Osteocyte (in vitro differentiated cells): ENCODE measurements at regions not wholly inside any gene's neighbourhood (a gene's known extent, or its start where the extent isn't known, plus 50 kb on each side); places are given as distances from the start of the nearest gene placed in this dataset.

Source experiments
- DNase-seq: peaks from one replicate; pipeline ENCODE4 v3.0.0; 2021; ENCODE audit warnings: mixed read lengths; ENCODE audit not compliant: unreplicated experiment; ENCODE audit errors: extremely low spot score
- H3K27ac Mint-ChIP-seq: one replicate; pipeline ENCODE4 v1.8.0; 2021; ENCODE audit warnings: mild to moderate bottlenecking, mixed read lengths; ENCODE audit not compliant: unreplicated experiment
- H3K27me3 Mint-ChIP-seq: one replicate; pipeline ENCODE4 v1.8.0; 2021; ENCODE audit warnings: mixed read lengths; ENCODE audit not compliant: unreplicated experiment
- H3K36me3 Mint-ChIP-seq: one replicate; pipeline ENCODE4 v1.8.0; 2021; ENCODE audit warnings: mixed read lengths; ENCODE audit not compliant: unreplicated experiment
- H3K4me1 Mint-ChIP-seq: one replicate; pipeline ENCODE4 v1.8.0; 2021; ENCODE audit warnings: mixed read lengths; ENCODE audit not compliant: unreplicated experiment
- H3K4me3 Mint-ChIP-seq: one replicate; pipeline ENCODE4 v1.8.0; 2021; ENCODE audit warnings: mild to moderate bottlenecking, moderate library complexity, mixed read lengths; ENCODE audit not compliant: unreplicated experiment
- H3K9me3 Mint-ChIP-seq: one replicate; pipeline ENCODE4 v1.8.0; 2021; ENCODE audit warnings: mixed read lengths; ENCODE audit not compliant: unreplicated experiment
- TF ChIP-seq, protein P1 (sequence below): fragments of 200-600 bp; sonication (generic); IDR thresholded peaks from 2 replicates; pipeline ENCODE4 v1.5.0; 2021; ENCODE audit warnings: antibody characterized with exemption, mild to moderate bottlenecking, moderate library complexity

DNA sequence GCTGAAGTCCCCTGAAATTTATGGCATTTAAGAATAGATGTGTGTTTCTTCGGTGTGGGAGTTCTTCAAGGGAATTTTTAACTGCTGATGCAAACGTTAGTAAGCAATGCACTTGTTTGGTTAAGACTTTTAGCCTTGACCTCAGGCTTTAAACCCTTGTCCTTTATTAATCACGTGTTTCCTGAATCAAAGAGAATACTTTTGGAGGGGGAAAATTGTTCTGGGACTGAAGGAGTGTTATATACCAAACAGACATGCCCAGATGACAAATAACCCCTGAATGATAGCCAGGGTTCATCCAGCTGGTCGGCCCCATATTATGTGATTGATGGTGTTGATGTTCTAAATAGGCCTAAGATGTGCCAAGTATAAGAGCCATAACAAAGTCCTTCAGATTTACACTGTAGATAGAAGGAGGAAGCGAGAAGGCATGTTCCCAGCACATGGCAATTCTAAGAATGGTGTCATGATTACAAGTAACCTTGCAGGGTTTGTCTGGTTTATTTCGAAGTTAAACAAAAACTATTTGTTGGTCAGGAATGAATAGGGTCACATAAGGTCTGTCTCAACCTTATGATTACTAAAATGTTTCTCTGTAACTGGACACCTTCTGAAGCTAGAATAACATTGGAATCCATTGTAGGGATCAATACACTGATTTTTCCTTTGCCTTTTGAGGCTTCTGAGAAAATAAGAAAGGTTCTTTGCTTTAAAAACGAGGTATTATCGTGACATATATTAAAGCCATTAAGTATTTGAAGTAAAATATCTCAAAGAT lies 124.2 kb upstream of the SEM1 start:
- Mint-ChIP-seq H3K9me3 (no peaks in the 10 kb centered on the region), H3K4me1 (peaks cover 78% of the 10 kb centered on the region), H3K27ac (peak overlapping the region; percentile 84), H3K27me3 (no peaks in the 10 kb centered on the region), H3K4me3 (no peak overlapping the region), H3K36me3 (no peaks in the 10 kb centered on the region)
- TF ChIP-seq, protein P1, sequence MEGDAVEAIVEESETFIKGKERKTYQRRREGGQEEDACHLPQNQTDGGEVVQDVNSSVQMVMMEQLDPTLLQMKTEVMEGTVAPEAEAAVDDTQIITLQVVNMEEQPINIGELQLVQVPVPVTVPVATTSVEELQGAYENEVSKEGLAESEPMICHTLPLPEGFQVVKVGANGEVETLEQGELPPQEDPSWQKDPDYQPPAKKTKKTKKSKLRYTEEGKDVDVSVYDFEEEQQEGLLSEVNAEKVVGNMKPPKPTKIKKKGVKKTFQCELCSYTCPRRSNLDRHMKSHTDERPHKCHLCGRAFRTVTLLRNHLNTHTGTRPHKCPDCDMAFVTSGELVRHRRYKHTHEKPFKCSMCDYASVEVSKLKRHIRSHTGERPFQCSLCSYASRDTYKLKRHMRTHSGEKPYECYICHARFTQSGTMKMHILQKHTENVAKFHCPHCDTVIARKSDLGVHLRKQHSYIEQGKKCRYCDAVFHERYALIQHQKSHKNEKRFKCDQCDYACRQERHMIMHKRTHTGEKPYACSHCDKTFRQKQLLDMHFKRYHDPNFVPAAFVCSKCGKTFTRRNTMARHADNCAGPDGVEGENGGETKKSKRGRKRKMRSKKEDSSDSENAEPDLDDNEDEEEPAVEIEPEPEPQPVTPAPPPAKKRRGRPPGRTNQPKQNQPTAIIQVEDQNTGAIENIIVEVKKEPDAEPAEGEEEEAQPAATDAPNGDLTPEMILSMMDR: no peak
- DNase-seq: no peak

DNA sequence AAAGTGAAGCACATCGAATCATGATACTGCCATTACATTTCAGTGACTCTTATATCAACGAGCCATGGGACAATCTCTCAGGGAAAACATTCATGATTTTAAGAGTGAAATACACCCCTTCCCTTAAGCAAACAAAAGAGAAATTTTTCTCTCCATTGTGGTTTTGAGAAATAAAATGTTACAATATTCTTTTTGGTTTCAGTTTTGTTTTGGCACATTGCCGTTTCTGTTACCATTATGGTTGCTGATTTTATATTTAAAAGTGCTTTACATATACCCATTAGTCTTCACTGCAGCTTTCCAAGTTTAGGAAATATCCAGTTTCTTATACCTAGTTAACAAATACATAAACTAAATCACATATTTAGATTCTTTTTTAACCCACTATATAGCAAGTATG lies 126.8 kb upstream of the SEM1 start:
- peak overlapping the region; percentile 11 for H3K27ac Mint-ChIP-seq
- TF ChIP-seq, protein P1: no peak
- peaks cover 64% of the 10 kb centered on the region for H3K4me1 Mint-ChIP-seq
- H3K27me3 Mint-ChIP-seq: no peaks in the 10 kb centered on the region
- no peaks in the 10 kb centered on the region for H3K36me3 Mint-ChIP-seq
- no peaks in the 10 kb centered on the region for H3K9me3 Mint-ChIP-seq
- no peak for DNase-seq
- H3K4me3 Mint-ChIP-seq: peak overlapping the region; percentile 46

DNA sequence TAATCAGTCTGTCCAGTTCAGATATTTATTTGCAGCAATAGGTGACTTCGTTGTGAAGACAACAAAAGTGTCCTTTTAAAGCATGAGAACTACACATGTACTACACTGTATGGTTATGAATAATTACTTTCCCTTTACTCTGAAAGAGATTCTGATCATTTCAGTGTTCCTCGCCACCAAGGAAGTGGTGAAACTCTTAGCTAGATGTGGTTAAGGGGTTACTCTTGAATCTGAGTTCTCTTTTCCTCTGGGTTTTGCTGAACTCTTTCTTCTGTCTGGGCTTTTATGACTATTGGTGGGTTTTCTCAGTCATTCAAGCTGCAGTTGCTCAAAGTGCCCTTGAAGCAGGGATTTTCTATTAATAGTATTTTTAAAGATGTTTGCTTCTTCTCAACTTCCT lies 127.9 kb upstream of the SEM1 start:
- Mint-ChIP-seq H3K27ac (peak overlapping the region; percentile 36), H3K27me3 (no peaks in the 10 kb centered on the region), H3K36me3 (no peaks in the 10 kb centered on the region), H3K9me3 (no peaks in the 10 kb centered on the region), H3K4me1 (peaks cover 52% of the 10 kb centered on the region), H3K4me3 (no peak overlapping the region)
- TF ChIP-seq, protein P1: no peak
- no peak for DNase-seq

DNA sequence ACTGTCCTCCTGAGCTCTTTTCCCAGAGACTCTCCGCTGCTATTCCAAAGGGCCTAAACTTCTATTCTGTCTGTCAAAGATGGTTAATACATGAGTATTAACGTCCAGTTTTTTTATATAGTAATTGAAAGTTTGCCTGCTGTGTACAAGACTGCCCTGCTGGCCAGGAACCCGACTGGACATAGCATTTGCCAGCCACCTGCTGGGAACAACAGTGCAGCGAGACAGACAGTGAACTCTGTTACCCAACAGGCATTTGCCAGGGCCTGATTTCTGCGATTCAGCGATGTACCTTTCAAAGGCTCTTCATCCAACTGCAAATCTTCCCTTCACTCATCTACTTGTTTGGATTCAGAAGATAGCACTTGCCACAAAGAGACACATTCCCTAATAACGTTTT lies 128.8 kb upstream of the SEM1 start:
- Mint-ChIP-seq H3K4me1 (peaks cover 45% of the 10 kb centered on the region), H3K27ac (no peak overlapping the region), H3K27me3 (peaks cover 7% of the 10 kb centered on the region), H3K36me3 (no peaks in the 10 kb centered on the region), H3K9me3 (no peaks in the 10 kb centered on the region), H3K4me3 (no peak overlapping the region)
- TF ChIP-seq, protein P1: no peak
- no peak for DNase-seq

DNA sequence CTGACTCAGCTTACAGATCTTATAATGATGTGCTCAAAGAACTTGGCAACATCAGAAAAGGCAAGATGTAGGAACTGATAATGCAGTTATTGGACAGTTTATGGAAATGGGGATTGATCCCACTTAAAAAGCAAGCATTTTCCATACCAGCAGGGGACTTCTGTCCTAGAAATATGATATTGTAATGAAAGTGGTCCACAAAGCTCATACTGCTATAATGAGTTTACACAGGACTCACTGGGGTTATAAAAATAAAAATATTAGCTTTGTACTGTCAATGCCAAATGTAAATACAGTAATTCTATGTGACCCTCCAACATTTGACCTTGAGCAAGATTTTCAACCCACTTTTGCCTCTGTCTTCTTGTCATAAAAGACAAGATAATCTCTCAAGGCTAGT lies 145.5 kb upstream of the SEM1 start:
- no peaks in the 10 kb centered on the region for H3K9me3 Mint-ChIP-seq
- H3K27ac Mint-ChIP-seq: no peak overlapping the region
- H3K27me3 Mint-ChIP-seq: no peaks in the 10 kb centered on the region
- H3K4me3 Mint-ChIP-seq: no peak overlapping the region
- peaks cover 12% of the 10 kb centered on the region for H3K4me1 Mint-ChIP-seq
- DNase-seq: no peak
- TF ChIP-seq, protein P1: no peak
- no peaks in the 10 kb centered on the region for H3K36me3 Mint-ChIP-seq
